PC-9 (cell line): ENCODE measurements at regions not wholly inside any gene's neighbourhood (a gene's known extent, or its start where the extent isn't known, plus 50 kb on each side); places are given as distances from the start of the nearest gene placed in this dataset.

Source experiments
- EZH2 ChIP-seq: fragments of 200-600 bp; sonication (generic); IDR thresholded peaks from 2 replicates; pipeline ENCODE4 v1.8.0; 2017; ENCODE audit warnings: antibody characterized with exemption, low read depth
- TF ChIP-seq, protein P1 (sequence below): fragments of 200-600 bp; sonication (generic); conservative IDR thresholded peaks from 2 replicates; pipeline ENCODE4 v1.6.1; 2017; ENCODE audit warnings: mixed run types, antibody characterized with exemption, mild to moderate bottlenecking, moderate library complexity

DNA sequence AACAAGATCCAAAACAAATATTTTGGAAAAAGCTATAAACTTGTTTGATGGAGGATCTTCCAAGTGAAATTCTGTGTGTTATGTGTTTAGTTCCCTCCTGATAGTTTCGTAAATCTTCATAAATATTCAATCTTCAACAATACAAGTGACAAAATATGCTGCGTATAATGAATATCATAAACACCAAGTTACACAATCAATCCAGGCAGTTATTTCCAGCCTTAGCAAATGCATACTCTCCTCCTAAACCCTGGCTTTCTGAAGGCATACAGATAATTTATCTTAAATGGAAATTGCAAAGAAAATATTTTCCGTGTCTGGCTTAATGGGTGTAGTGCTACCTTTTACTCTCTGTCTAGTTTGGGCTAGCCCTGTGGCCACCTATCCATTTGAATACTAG, 864.9 kb upstream of the ZWINT start:
- TF ChIP-seq, protein P1, sequence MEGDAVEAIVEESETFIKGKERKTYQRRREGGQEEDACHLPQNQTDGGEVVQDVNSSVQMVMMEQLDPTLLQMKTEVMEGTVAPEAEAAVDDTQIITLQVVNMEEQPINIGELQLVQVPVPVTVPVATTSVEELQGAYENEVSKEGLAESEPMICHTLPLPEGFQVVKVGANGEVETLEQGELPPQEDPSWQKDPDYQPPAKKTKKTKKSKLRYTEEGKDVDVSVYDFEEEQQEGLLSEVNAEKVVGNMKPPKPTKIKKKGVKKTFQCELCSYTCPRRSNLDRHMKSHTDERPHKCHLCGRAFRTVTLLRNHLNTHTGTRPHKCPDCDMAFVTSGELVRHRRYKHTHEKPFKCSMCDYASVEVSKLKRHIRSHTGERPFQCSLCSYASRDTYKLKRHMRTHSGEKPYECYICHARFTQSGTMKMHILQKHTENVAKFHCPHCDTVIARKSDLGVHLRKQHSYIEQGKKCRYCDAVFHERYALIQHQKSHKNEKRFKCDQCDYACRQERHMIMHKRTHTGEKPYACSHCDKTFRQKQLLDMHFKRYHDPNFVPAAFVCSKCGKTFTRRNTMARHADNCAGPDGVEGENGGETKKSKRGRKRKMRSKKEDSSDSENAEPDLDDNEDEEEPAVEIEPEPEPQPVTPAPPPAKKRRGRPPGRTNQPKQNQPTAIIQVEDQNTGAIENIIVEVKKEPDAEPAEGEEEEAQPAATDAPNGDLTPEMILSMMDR: no peak
- no peak for TF ChIP-seq EZH2
